GM20000 (cell line): ENCODE measurements at regions not wholly inside any gene's neighbourhood (a gene's known extent, or its start where the extent isn't known, plus 50 kb on each side); places are given as distances from the start of the nearest gene placed in this dataset.
"Not testable (repeated sequence)": the region's sequence is repeated elsewhere in the genome, so short reads cannot be mapped to it uniquely, and the experiment has no call there.

Source experiments
- DNase-seq: peaks from one replicate; pipeline ENCODE4 v3.0.0; 2012; ENCODE audit warnings: low spot score
- CTCF ChIP-seq: IDR thresholded peaks from 2 replicates; pipeline ENCODE4 v1.5.1; 2012; ENCODE audit warnings: mild to moderate bottlenecking, control low read depth; ENCODE audit errors: extremely low read depth, missing control alignments

- DNase-seq = no peak
- no peak for TF ChIP-seq CTCF
These were observed 267.9 kb upstream of the PTCHD4 start for GRCh38 chr6:48378884-48379407.

- no peak for TF ChIP-seq CTCF
- DNase-seq = no peak
These were observed 266.1 kb upstream of the PTCHD4 start for GRCh38 chr6:48377115-48377514.

- not testable (repeated sequence) for DNase-seq
These were observed 260.2 kb upstream of the PTCHD4 start for GRCh38 chr6:48371226-48371625.

DNA sequence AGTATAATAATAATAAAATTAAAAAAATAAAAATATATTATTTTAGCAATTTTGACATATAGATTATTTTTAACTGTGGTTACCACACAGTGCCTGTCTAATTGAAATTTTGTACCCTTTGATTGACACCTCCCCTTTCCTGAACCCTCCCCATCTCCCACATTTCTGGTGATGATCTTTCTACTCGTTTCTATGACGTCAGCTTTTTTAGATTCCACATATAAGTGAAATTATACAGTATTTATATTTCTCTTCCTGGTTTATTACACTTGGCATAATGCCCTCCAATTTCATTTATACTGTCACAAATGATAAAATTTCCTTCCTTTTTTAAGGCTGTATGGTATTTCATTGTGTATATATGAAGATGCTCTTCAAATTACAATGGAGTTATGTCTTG is 258.1 kb upstream of the PTCHD4 start:
- TF ChIP-seq CTCF = no peak
- no peak for DNase-seq

- DNase-seq = no peak
- TF ChIP-seq CTCF = no peak
These were observed 214.7 kb upstream of the PTCHD4 start for GRCh38 chr6:48325701-48326100.

DNA sequence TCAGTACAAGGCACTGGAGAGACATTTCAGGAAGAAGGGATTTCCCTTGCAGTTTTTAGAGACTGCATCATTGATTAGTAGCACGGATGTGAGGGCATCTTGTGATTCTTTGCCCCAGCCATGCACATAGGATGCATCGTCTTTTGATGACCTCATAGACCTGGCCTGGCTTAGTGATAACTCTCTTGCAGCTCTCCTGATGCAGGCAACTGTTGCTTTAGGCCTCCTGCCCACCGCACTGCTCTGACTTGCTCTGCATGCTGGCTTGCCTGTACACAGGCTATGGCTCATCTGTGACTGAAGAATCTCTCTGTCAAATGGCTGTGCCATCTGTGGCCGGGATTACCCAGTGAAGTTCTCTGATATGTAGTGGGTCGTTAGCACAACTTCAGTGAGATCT is 207.7 kb upstream of the PTCHD4 start:
- TF ChIP-seq CTCF = no peak
- DNase-seq = no peak

GRCh38 chr6:48315915-48316314 is 204.9 kb upstream of the PTCHD4 start:
- no peak for TF ChIP-seq CTCF
- no peak for DNase-seq

- no peak for TF ChIP-seq CTCF
- no peak for DNase-seq
These were observed 204.2 kb upstream of the PTCHD4 start for GRCh38 chr6:48315051-48315719.
